ENCODE measurements at regions not wholly inside any gene's neighbourhood (a gene's known extent, or its start where the extent isn't known, plus 50 kb on each side); places are given as distances from the start of the nearest gene placed in this dataset.

- TF ChIP-seq, protein P1, sequence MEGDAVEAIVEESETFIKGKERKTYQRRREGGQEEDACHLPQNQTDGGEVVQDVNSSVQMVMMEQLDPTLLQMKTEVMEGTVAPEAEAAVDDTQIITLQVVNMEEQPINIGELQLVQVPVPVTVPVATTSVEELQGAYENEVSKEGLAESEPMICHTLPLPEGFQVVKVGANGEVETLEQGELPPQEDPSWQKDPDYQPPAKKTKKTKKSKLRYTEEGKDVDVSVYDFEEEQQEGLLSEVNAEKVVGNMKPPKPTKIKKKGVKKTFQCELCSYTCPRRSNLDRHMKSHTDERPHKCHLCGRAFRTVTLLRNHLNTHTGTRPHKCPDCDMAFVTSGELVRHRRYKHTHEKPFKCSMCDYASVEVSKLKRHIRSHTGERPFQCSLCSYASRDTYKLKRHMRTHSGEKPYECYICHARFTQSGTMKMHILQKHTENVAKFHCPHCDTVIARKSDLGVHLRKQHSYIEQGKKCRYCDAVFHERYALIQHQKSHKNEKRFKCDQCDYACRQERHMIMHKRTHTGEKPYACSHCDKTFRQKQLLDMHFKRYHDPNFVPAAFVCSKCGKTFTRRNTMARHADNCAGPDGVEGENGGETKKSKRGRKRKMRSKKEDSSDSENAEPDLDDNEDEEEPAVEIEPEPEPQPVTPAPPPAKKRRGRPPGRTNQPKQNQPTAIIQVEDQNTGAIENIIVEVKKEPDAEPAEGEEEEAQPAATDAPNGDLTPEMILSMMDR (IDR thresholded peaks at IDR 0.05) = no peak
- TF ChIP-seq, protein P2, sequence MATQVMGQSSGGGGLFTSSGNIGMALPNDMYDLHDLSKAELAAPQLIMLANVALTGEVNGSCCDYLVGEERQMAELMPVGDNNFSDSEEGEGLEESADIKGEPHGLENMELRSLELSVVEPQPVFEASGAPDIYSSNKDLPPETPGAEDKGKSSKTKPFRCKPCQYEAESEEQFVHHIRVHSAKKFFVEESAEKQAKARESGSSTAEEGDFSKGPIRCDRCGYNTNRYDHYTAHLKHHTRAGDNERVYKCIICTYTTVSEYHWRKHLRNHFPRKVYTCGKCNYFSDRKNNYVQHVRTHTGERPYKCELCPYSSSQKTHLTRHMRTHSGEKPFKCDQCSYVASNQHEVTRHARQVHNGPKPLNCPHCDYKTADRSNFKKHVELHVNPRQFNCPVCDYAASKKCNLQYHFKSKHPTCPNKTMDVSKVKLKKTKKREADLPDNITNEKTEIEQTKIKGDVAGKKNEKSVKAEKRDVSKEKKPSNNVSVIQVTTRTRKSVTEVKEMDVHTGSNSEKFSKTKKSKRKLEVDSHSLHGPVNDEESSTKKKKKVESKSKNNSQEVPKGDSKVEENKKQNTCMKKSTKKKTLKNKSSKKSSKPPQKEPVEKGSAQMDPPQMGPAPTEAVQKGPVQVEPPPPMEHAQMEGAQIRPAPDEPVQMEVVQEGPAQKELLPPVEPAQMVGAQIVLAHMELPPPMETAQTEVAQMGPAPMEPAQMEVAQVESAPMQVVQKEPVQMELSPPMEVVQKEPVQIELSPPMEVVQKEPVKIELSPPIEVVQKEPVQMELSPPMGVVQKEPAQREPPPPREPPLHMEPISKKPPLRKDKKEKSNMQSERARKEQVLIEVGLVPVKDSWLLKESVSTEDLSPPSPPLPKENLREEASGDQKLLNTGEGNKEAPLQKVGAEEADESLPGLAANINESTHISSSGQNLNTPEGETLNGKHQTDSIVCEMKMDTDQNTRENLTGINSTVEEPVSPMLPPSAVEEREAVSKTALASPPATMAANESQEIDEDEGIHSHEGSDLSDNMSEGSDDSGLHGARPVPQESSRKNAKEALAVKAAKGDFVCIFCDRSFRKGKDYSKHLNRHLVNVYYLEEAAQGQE (IDR thresholded peaks at IDR 0.05; ENCODE audit: insufficient read depth in 1 of 2, low read depth in 2 of 2, low read length in 1 of 2) = no peak
- TF ChIP-seq POLR2AphosphoS5 (IDR thresholded peaks at IDR 0.05; ENCODE audit: low read depth, low read length) (no peak), SIN3A (IDR thresholded peaks at IDR 0.05; ENCODE audit: borderline replicate concordance, insufficient read depth, low read depth, low read length) (no peak), TCF7L2 (IDR thresholded peaks at IDR 0.05; ENCODE audit: low read depth, low read length) (no peak)
Measured at GRCh38 chr10:44060719-44061118, 324.2 kb downstream of the CXCL12 start.
